ENCODE measurements at regions not wholly inside any gene's neighbourhood (a gene's known extent, or its start where the extent isn't known, plus 50 kb on each side); places are given as distances from the start of the nearest gene placed in this dataset.

DNA sequence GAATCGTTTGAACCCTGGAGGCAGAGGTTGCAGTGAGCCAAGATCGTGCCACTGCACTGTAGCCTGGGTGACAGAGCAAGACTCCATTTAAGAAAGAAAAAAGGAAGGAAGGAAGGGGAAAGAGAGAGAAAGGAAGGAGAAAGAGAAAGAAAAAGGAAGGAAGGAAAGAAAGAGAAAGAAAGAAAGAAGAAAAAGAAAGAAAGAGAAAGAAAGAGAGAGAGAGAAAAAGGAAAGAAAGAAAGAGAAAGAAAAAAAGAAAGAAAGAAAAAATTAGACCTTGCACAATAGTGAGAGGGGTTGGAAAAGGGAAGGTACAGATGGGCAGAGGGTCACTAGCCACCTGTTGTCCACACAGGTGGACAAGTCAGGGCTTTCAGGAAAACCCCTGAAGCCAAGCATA is 57.6 kb upstream of the RTL6 start:
- no peak for DNase-seq (ENCODE audit: low spot score)

DNA sequence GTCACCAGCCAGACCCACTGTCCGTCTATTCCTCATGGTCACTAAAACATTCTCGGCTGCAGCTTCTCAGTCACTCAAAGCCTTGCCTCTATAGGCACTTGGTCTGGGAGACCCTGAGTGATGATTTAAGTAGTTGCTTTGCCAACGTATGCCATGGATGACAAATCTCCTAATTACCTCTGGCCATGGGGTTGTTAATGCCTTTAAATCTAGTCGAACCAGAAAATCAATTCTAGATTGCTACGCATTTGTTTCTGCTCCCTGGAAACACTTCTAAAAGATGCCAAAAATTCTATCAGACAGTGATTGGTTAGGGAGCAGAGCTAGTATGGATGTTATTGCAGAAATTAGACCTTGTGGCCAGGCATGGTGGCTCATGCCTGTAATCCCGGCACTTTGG is 57.0 kb upstream of the RTL6 start:
- no peak for DNase-seq (ENCODE audit: low spot score)

GRCh38 chr22:44554411-44554810 is 56.4 kb upstream of the RTL6 start:
- no peak for DNase-seq (ENCODE audit: low spot score)

- no peak for DNase-seq (ENCODE audit: low spot score)
These were observed 52.9 kb upstream of the RTL6 start for GRCh38 chr22:44550711-44551491.

DNA sequence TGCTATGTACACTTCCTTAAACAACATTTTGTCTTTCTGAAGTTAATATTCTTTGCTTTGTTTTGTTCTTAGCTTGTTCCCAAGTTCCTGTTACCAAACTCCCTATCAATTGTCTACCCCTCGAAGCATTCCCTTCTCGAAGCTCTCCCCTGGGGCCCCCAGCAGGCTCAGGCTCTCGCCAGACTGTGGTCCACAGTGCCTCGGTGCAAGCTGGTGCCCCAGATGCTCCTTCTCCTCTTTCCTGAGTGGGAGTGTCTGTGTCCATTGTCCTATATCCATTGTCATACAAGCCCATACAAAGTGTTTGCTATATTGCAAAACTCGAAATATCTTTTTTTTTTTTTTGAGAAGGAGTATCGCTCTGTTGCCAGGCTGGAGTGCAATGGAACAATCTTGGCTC is 51.7 kb upstream of the RTL6 start:
- no peak for DNase-seq (ENCODE audit: low spot score)

GRCh38 chr22:44548981-44549380 is 50.9 kb upstream of the RTL6 start:
- DNase-seq (ENCODE audit: low spot score) = no peak

Measured in D341Med (cell line).